GM23338 (cell line): ENCODE measurements at regions not wholly inside any gene's neighbourhood (a gene's known extent, or its start where the extent isn't known, plus 50 kb on each side); places are given as distances from the start of the nearest gene placed in this dataset.

Experiments used
- ATAC-seq: fragments of 200-7000 bp; cut with Tn5 transposase; 3 replicates; pipeline ENCODE4 v1.9.1; 2020
- DNase-seq: peaks from one replicate; pipeline ENCODE4 v3.0.0-alpha.2; 2015; ENCODE audit warnings: low spot score
- H2AFZ ChIP-seq: fragments of 200-600 bp; sonication (generic); 2 replicates; pipeline ENCODE4 v1.8.0; 2016; ENCODE audit warnings: antibody characterized with exemption, mild to moderate bottlenecking, moderate library complexity
- H3F3A ChIP-seq: fragments of 200-600 bp; sonication (generic); replicated peaks from 2 replicates; pipeline ENCODE4 v1.8.0; 2017; ENCODE audit warnings: antibody characterized with exemption, mixed run types, low read depth
- H3K27ac ChIP-seq: fragments of 200-600 bp; sonication (generic); 2 replicates; pipeline ENCODE4 v1.6.1; 2016; ENCODE audit warnings: low read depth
- H3K27me3 ChIP-seq: fragments of 200-600 bp; sonication (generic); 2 replicates; pipeline ENCODE4 v1.8.0; 2016; ENCODE audit warnings: mild to moderate bottlenecking, mixed run types, moderate library complexity; ENCODE audit not compliant: insufficient read depth
- H3K36me3 ChIP-seq: fragments of 200-600 bp; sonication (generic); 2 replicates; pipeline ENCODE4 v1.8.0; 2016; ENCODE audit warnings: mild to moderate bottlenecking; ENCODE audit not compliant: insufficient read depth
- H3K4me1 ChIP-seq: fragments of 200-600 bp; sonication (generic); 2 replicates; pipeline ENCODE4 v1.8.0; 2016; ENCODE audit warnings: mild to moderate bottlenecking, moderate library complexity; ENCODE audit not compliant: insufficient read depth
- H3K4me2 ChIP-seq: fragments of 200-600 bp; sonication (generic); 2 replicates; pipeline ENCODE4 v1.7.1; 2017; ENCODE audit warnings: mixed run types
- H3K4me3 ChIP-seq: fragments of 200-600 bp; sonication (generic); 2 replicates; pipeline ENCODE4 v1.6.1; 2016; ENCODE audit warnings: mixed run types
- H3K79me2 ChIP-seq: fragments of 200-600 bp; sonication (generic); replicated peaks from 2 replicates; pipeline ENCODE4 v1.8.0; 2017; ENCODE audit warnings: mild to moderate bottlenecking; ENCODE audit not compliant: insufficient read depth
- H3K9me2 ChIP-seq: fragments of 200-600 bp; sonication (generic); 2 replicates; pipeline ENCODE4 v1.8.0; 2017; ENCODE audit not compliant: insufficient read depth
- H4K20me1 ChIP-seq: fragments of 200-600 bp; sonication (generic); replicated peaks from 2 replicates; pipeline ENCODE4 v1.8.0; 2017; ENCODE audit warnings: mild to moderate bottlenecking; ENCODE audit not compliant: insufficient read depth
- H3K27ac Mint-ChIP-seq: 2 replicates; pipeline ENCODE4 v1.8.0; 2020; ENCODE audit warnings: inconsistent platforms, mild to moderate bottlenecking, moderate library complexity, mixed read lengths
- H3K27me3 Mint-ChIP-seq: 3 replicates; pipeline ENCODE4 v1.8.0; 2022; ENCODE audit warnings: low read depth, mild to moderate bottlenecking, moderate library complexity, mixed read lengths, inconsistent platforms; ENCODE audit not compliant: insufficient read depth, poor library complexity
- H3K36me3 Mint-ChIP-seq: 3 replicates; pipeline ENCODE4 v1.8.0; 2021; ENCODE audit warnings: low read depth, mild to moderate bottlenecking, inconsistent platforms, moderate library complexity, mixed read lengths
- H3K4me1 Mint-ChIP-seq: 3 replicates; pipeline ENCODE4 v1.8.0; 2020; ENCODE audit warnings: mild to moderate bottlenecking, inconsistent platforms, mixed read lengths
- H3K4me3 Mint-ChIP-seq: 3 replicates; pipeline ENCODE4 v1.8.0; 2021; ENCODE audit warnings: moderate library complexity, mild to moderate bottlenecking, inconsistent platforms, mixed read lengths
- H3K9me3 Mint-ChIP-seq: 3 replicates; pipeline ENCODE4 v1.8.0; 2020; ENCODE audit warnings: moderate library complexity, mild to moderate bottlenecking, inconsistent platforms, mixed read lengths
- CREB1 ChIP-seq: fragments of 250-450 bp; sonication (Bioruptor Pico); IDR thresholded peaks from 2 replicates; pipeline ENCODE4 v1.5.0; 2020; ENCODE audit warnings: low read depth, mild to moderate bottlenecking, moderate library complexity
- CTCF ChIP-seq, 2 experiments: fragments of 200-600 bp in 1 of 2; sonication (generic) in 1 of 2; conservative IDR thresholded peaks; 2 replicates each; pipeline versions ENCODE4 v1.5.1 to v1.6.1; 2016 to 2017; ENCODE audit warnings: antibody characterized with exemption in 2 of 2, low read depth in 2 of 2, mild to moderate bottlenecking in 2 of 2, moderate library complexity in 1 of 2
- ETS1 ChIP-seq: IDR thresholded peaks from 2 replicates; pipeline ENCODE4 v1.6.1; 2016; ENCODE audit warnings: antibody characterized with exemption
- EZH2 ChIP-seq: fragments of 200-600 bp; sonication (generic); IDR thresholded peaks from one replicate; pipeline ENCODE4 v1.8.0; 2017; ENCODE audit warnings: antibody characterized with exemption, mild to moderate bottlenecking, low read depth; ENCODE audit not compliant: unreplicated experiment
- EZH2phosphoT487 ChIP-seq: fragments of 200-600 bp; sonication (generic); IDR thresholded peaks from one replicate; pipeline ENCODE4 v1.8.1; 2018; ENCODE audit warnings: antibody characterized with exemption; ENCODE audit not compliant: unreplicated experiment
- JUNB ChIP-seq: IDR thresholded peaks from one replicate; pipeline ENCODE4 v1.6.1; 2016; ENCODE audit warnings: antibody characterized with exemption; ENCODE audit not compliant: unreplicated experiment
- POLR2AphosphoS5 ChIP-seq: IDR thresholded peaks from 2 replicates; pipeline ENCODE4 v1.6.1; 2016; ENCODE audit warnings: antibody characterized with exemption, low read depth
- REST ChIP-seq: IDR thresholded peaks from one replicate; pipeline ENCODE4 v1.6.1; 2018; ENCODE audit warnings: antibody characterized with exemption; ENCODE audit not compliant: unreplicated experiment
- STAT1 ChIP-seq: IDR thresholded peaks from one replicate; pipeline ENCODE4 v1.6.1; 2016; ENCODE audit warnings: antibody characterized with exemption; ENCODE audit not compliant: unreplicated experiment
- ZNF331 ChIP-seq: fragments of 250-450 bp; sonication (Bioruptor Pico); IDR thresholded peaks from 2 replicates; pipeline ENCODE4 v1.5.0; 2020; ENCODE audit warnings: low read depth, mild to moderate bottlenecking, moderate library complexity
- ZNF462 ChIP-seq: fragments of 250-450 bp; sonication (Bioruptor Pico); IDR thresholded peaks from 2 replicates; pipeline ENCODE4 v1.5.0; 2020; ENCODE audit warnings: mild to moderate bottlenecking, moderate library complexity

- Mint-ChIP-seq H3K27ac (no peak overlapping the region), H3K36me3 (peaks cover 42% of the 10 kb centered on the region), H3K9me3 (peaks cover 77% of the 10 kb centered on the region), H3K4me3 (no peak overlapping the region), H3K27me3 (peaks cover 5% of the 10 kb centered on the region), H3K4me1 (peaks cover 31% of the 10 kb centered on the region)
- no peak overlapping the region for H3K4me2 ChIP-seq
- peaks cover 29% of the 10 kb centered on the region for H3K4me1 ChIP-seq
- H3K36me3 ChIP-seq, result no peaks in the 10 kb centered on the region
- no peaks in the 10 kb centered on the region for H3K27me3 ChIP-seq
- no peak overlapping the region for H3K27ac ChIP-seq
- TF ChIP-seq REST (no peak), ETS1 (no peak), STAT1 (no peak), POLR2AphosphoS5 (no peak), CREB1 (no peak), EZH2phosphoT487 (no peak), JUNB (no peak), ZNF462 (CRISPR knock-in tag) (no peak), ZNF331 (CRISPR knock-in tag) (no peak), EZH2 (no peak), CTCF (conservative IDR thresholded peaks at IDR 0.05; ENCODE audit: low read depth in 2 of 2) (no peak)
- H4K20me1 ChIP-seq, result no peaks in the 10 kb centered on the region
- no peak overlapping the region for H2AFZ ChIP-seq
- H3K4me3 ChIP-seq, result no peak overlapping the region
- H3K79me2 ChIP-seq, result no peaks in the 10 kb centered on the region
- no peak for ATAC-seq
- no peak for DNase-seq
- H3K9me2 ChIP-seq, result 0 out of 2 replicates have a peak, but pooled peaks cover 11% of the 10 kb centered on the region
- no peaks in the 10 kb centered on the region for H3F3A ChIP-seq
These were observed 53.4 kb upstream of the SNRPN start for GRCh38 chr15:24901409-24901808.
